HG03342 (cell line): ENCODE measurements at regions not wholly inside any gene's neighbourhood (a gene's known extent, or its start where the extent isn't known, plus 50 kb on each side); places are given as distances from the start of the nearest gene placed in this dataset.

Source experiments
- ATAC-seq: cut with Tn5 transposase; IDR thresholded peaks from one replicate; pipeline ENCODE4 v1.9.1; 2021; ENCODE audit warnings: mild to moderate bottlenecking, moderate library complexity; ENCODE audit not compliant: unreplicated experiment

- ATAC-seq: no peak
Measured at GRCh38 chr3:4021162-4021561, 221.9 kb downstream of the LRRN1 start.

- ATAC-seq: no peak
Measured at GRCh38 chr3:4029135-4029534, 229.9 kb downstream of the LRRN1 start.

- ATAC-seq: no peak
Measured at GRCh38 chr3:4030624-4031023, 231.4 kb downstream of the LRRN1 start.

GRCh38 chr3:4033296-4033695 lies 234.1 kb downstream of the LRRN1 start:
- ATAC-seq: no peak

- ATAC-seq: no peak
Measured at GRCh38 chr3:4036046-4036445, 236.8 kb downstream of the LRRN1 start.

GRCh38 chr3:4038351-4038750 lies 239.1 kb downstream of the LRRN1 start:
- no peak for ATAC-seq

- no peak for ATAC-seq
Measured at GRCh38 chr3:4042070-4042469, 242.8 kb downstream of the LRRN1 start.

- no peak for ATAC-seq
Measured at GRCh38 chr3:4042869-4043268, 243.6 kb downstream of the LRRN1 start.

GRCh38 chr3:4043867-4044575 lies 244.8 kb downstream of the LRRN1 start:
- no peak for ATAC-seq

- no peak for ATAC-seq
Measured at GRCh38 chr3:4044619-4045018, 245.4 kb downstream of the LRRN1 start.

- no peak for ATAC-seq
Measured at GRCh38 chr3:4045756-4046155, 246.5 kb downstream of the LRRN1 start.

- ATAC-seq: no peak
Measured at GRCh38 chr3:4047366-4047765, 248.1 kb downstream of the LRRN1 start.

GRCh38 chr3:4052706-4053105 lies 250.5 kb upstream of the SETMAR start:
- no peak for ATAC-seq

- no peak for ATAC-seq
Measured at GRCh38 chr3:4053975-4054374, 249.2 kb upstream of the SETMAR start.

- no peak for ATAC-seq
Measured at GRCh38 chr3:4060064-4060463, 243.1 kb upstream of the SETMAR start.

GRCh38 chr3:4060603-4061002 lies 242.6 kb upstream of the SETMAR start:
- no peak for ATAC-seq

GRCh38 chr3:4061195-4061594 lies 242.0 kb upstream of the SETMAR start:
- ATAC-seq: no peak

- ATAC-seq: no peak
Measured at GRCh38 chr3:4061783-4062360, 241.3 kb upstream of the SETMAR start.

GRCh38 chr3:4062621-4063020 lies 240.5 kb upstream of the SETMAR start:
- no peak for ATAC-seq

GRCh38 chr3:4063916-4064574 lies 239.1 kb upstream of the SETMAR start:
- ATAC-seq: no peak

- ATAC-seq: peak; percentile 57
Measured at GRCh38 chr3:4065085-4065484, 238.1 kb upstream of the SETMAR start.

- no peak for ATAC-seq
Measured at GRCh38 chr3:4065554-4065953, 237.6 kb upstream of the SETMAR start.
